PC-9 (cell line): ENCODE measurements at regions not wholly inside any gene's neighbourhood (a gene's known extent, or its start where the extent isn't known, plus 50 kb on each side); places are given as distances from the start of the nearest gene placed in this dataset.

Experiments used
- BruUV-seq: library from RNA; stranded (reverse); fragments of 400-500 nt; replicated peaks from 2 replicates; lab custom pipeline; 2021; lab: Mats Ljungman, UMichigan
- CTCF ChIA-PET: fragments of 300-600 bp; sonication (Branson Sonifier 250); formaldehyde crosslinking; loops from one replicate; lab custom pipeline; 2022; ENCODE audit warnings: antibody characterized with exemption; lab: Charles Lee
- POLR2A ChIA-PET: fragments of 300-600 bp; sonication (Branson Sonifier 250); formaldehyde crosslinking; loops from one replicate; lab custom pipeline; 2022; ENCODE audit warnings: antibody characterized with exemption; ENCODE audit not compliant: unreplicated experiment; lab: Charles Lee
- DNase-seq, 2 experiments: peaks; one replicate each; pipeline versions ENCODE4 v3.0.0 to v3.0.0-alpha.2; 2015 to 2022; ENCODE audit warnings: mixed read lengths in 1 of 2
- H2AFZ ChIP-seq: fragments of 200-600 bp; sonication (generic); 2 replicates; pipeline ENCODE4 v1.8.1; 2017; ENCODE audit warnings: antibody characterized with exemption
- H3F3A ChIP-seq: fragments of 200-600 bp; sonication (generic); 2 replicates; pipeline ENCODE4 v1.8.1; 2017; ENCODE audit warnings: antibody characterized with exemption, mild to moderate bottlenecking, low read depth; ENCODE audit not compliant: insufficient read depth
- H3K27ac ChIP-seq: fragments of 200-600 bp; sonication (generic); 2 replicates; pipeline ENCODE4 v1.6.1; 2016; ENCODE audit warnings: mixed run types
- H3K27me3 ChIP-seq: fragments of 200-600 bp; sonication (generic); 2 replicates; pipeline ENCODE4 v1.6.1; 2016; ENCODE audit warnings: low read depth, mixed run types; ENCODE audit not compliant: insufficient read depth
- H3K36me3 ChIP-seq: fragments of 200-600 bp; sonication (generic); 2 replicates; pipeline ENCODE4 v1.6.1; 2016; ENCODE audit warnings: low read depth, mixed run types
- H3K4me1 ChIP-seq: fragments of 200-600 bp; sonication (generic); replicated peaks from 2 replicates; pipeline ENCODE4 v1.6.1; 2016; ENCODE audit warnings: mixed run types; ENCODE audit not compliant: insufficient read depth
- H3K4me2 ChIP-seq: fragments of 200-600 bp; sonication (generic); 2 replicates; pipeline ENCODE4 v1.6.1; 2017; ENCODE audit warnings: mixed run types
- H3K4me3 ChIP-seq: fragments of 200-600 bp; sonication (generic); 2 replicates; pipeline ENCODE4 v1.6.1; 2016; ENCODE audit warnings: mixed run types
- H3K79me2 ChIP-seq: fragments of 200-600 bp; sonication (generic); 2 replicates; pipeline ENCODE4 v1.6.1; 2017; ENCODE audit warnings: low read depth, mixed run types
- H3K9me2 ChIP-seq: fragments of 200-600 bp; sonication (generic); 2 replicates; pipeline ENCODE4 v1.8.1; 2017; ENCODE audit warnings: mild to moderate bottlenecking; ENCODE audit not compliant: insufficient read depth
- H3K9me3 ChIP-seq: fragments of 200-600 bp; sonication (generic); 2 replicates; pipeline ENCODE4 v1.8.1; 2016; ENCODE audit warnings: low read depth; ENCODE audit not compliant: insufficient read depth
- H4K20me1 ChIP-seq: fragments of 200-600 bp; sonication (generic); 2 replicates; pipeline ENCODE4 v1.8.1; 2017; ENCODE audit not compliant: insufficient read depth
- CTCF ChIP-seq: fragments of 200-600 bp; sonication (generic); conservative IDR thresholded peaks from 2 replicates; pipeline ENCODE4 v1.6.1; 2017; ENCODE audit warnings: mixed run types, antibody characterized with exemption, mild to moderate bottlenecking, moderate library complexity
- EZH2 ChIP-seq: fragments of 200-600 bp; sonication (generic); IDR thresholded peaks from 2 replicates; pipeline ENCODE4 v1.8.0; 2017; ENCODE audit warnings: antibody characterized with exemption, low read depth
- intact Hi-C: fragments of 100-400 bp; cut with micrococcal nuclease; formaldehyde crosslinking; loops from one replicate; pipeline ENCODE4 v1.10.0; 2022; ENCODE audit not compliant: unreplicated experiment

- intact Hi-C loops, result no loop called here
- no TSS peak for BruUV-seq
- DNase-seq, result no peak
- Histone ChIP-seq H3F3A (no peaks in the 10 kb centered on the region), H3K27me3 (no peaks in the 10 kb centered on the region), H3K9me3 (no peaks in the 10 kb centered on the region), H3K79me2 (no peaks in the 10 kb centered on the region), H4K20me1 (no peaks in the 10 kb centered on the region), H3K4me3 (no peak overlapping the region), H3K27ac (no peak overlapping the region), H3K4me1 (no peaks in the 10 kb centered on the region), H2AFZ (no peak overlapping the region), H3K36me3 (no peaks in the 10 kb centered on the region), H3K9me2 (no peaks in the 10 kb centered on the region), H3K4me2 (no peak overlapping the region)
- CTCF ChIA-PET, result no interaction called here
- POLR2A ChIA-PET, result no interaction called here
- TF ChIP-seq CTCF (no peak), EZH2 (no peak)
These were observed 1419.4 kb upstream of the SPRY2 start for GRCh38 chr13:81760316-81760715.

- H3K79me2 ChIP-seq, result no peaks in the 10 kb centered on the region
- no peaks in the 10 kb centered on the region for H3K4me1 ChIP-seq
- no peaks in the 10 kb centered on the region for H3K9me3 ChIP-seq
- H4K20me1 ChIP-seq, result no peaks in the 10 kb centered on the region
- CTCF ChIA-PET, result no interaction called here
- no peak overlapping the region for H3K4me3 ChIP-seq
- no peak for TF ChIP-seq EZH2
- no peak for TF ChIP-seq CTCF
- POLR2A ChIA-PET, result no interaction called here
- H3F3A ChIP-seq, result no peaks in the 10 kb centered on the region
- BruUV-seq, result no TSS peak
- H3K27ac ChIP-seq, result no peak overlapping the region
- no peaks in the 10 kb centered on the region for H3K9me2 ChIP-seq
- DNase-seq, result no peak
- no peak overlapping the region for H3K4me2 ChIP-seq
- no peaks in the 10 kb centered on the region for H3K27me3 ChIP-seq
- no peaks in the 10 kb centered on the region for H3K36me3 ChIP-seq
- H2AFZ ChIP-seq, result no peak overlapping the region
- intact Hi-C loops, result no loop called here
These were observed 1416.5 kb upstream of the SPRY2 start for GRCh38 chr13:81757348-81757970.

DNA sequence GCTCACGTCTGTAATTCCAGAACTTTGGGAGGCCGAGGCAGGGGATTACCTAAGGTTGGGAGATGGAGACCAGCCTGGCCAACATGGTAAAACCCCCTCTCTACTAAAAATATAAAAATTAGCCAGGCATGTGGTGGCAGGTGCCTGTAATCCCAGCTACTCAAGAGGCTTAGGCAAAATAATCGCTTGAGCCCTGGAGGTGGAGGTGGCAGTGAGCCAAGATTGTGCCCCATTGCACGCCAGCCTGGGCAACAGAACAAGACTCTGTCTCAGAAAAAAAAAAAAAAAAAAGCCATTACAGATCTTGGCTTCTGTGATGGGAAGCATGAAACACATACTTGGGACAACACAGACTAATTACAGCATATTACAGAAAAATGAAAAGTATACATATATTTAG lies 1404.5 kb upstream of the SPRY2 start:
- no peak overlapping the region for H3K27ac ChIP-seq
- no peaks in the 10 kb centered on the region for H3F3A ChIP-seq
- no peaks in the 10 kb centered on the region for H3K9me3 ChIP-seq
- H2AFZ ChIP-seq, result no peak overlapping the region
- no peaks in the 10 kb centered on the region for H3K27me3 ChIP-seq
- no TSS peak for BruUV-seq
- H3K4me2 ChIP-seq, result no peak overlapping the region
- POLR2A ChIA-PET, result no interaction called here
- CTCF ChIA-PET, result no interaction called here
- intact Hi-C loops, result no loop called here
- TF ChIP-seq CTCF (no peak), EZH2 (no peak)
- no peak overlapping the region for H3K4me3 ChIP-seq
- no peaks in the 10 kb centered on the region for H3K36me3 ChIP-seq
- no peaks in the 10 kb centered on the region for H3K79me2 ChIP-seq
- DNase-seq, result no peak
- H3K4me1 ChIP-seq, result no peaks in the 10 kb centered on the region
- no peaks in the 10 kb centered on the region for H3K9me2 ChIP-seq
- H4K20me1 ChIP-seq, result no peaks in the 10 kb centered on the region
